T1000 (cell line): ENCODE measurements at regions not wholly inside any gene's neighbourhood (a gene's known extent, or its start where the extent isn't known, plus 50 kb on each side); places are given as distances from the start of the nearest gene placed in this dataset.
"Not testable (repeated sequence)": the region's sequence is repeated elsewhere in the genome, so short reads cannot be mapped to it uniquely, and the experiment has no call there.

Experiments used
- DNase-seq: peaks from one replicate; lab custom pipeline; 2025; ENCODE audit warnings: mixed read lengths; lab: John Stamatoyannopoulos, UW

GRCh38 chr2:182548031-182548950 lies 121.5 kb upstream of the PDE1A start:
- DNase-seq: no peak

- DNase-seq: no peak
Observed at GRCh38 chr2:182550234-182550633, 123.4 kb upstream of the PDE1A start.

GRCh38 chr2:182552232-182552631 lies 125.4 kb upstream of the PDE1A start:
- not testable (repeated sequence) for DNase-seq

- not testable (repeated sequence) for DNase-seq
Observed at GRCh38 chr2:182552785-182553184, 125.9 kb upstream of the PDE1A start.

- DNase-seq: no peak
Observed at GRCh38 chr2:182553483-182553882, 126.6 kb upstream of the PDE1A start.

- DNase-seq: no peak
Observed at GRCh38 chr2:182554950-182555349, 128.1 kb upstream of the PDE1A start.

GRCh38 chr2:182558564-182558963 lies 131.7 kb upstream of the PDE1A start:
- DNase-seq: no peak

GRCh38 chr2:182559623-182560022 lies 132.8 kb upstream of the PDE1A start:
- DNase-seq: no peak

- no peak for DNase-seq
Observed at GRCh38 chr2:182565911-182566567, 139.2 kb upstream of the PDE1A start.

GRCh38 chr2:182573553-182573952 lies 142.5 kb upstream of the DNAJC10 start:
- DNase-seq: no peak

- DNase-seq: no peak
Observed at GRCh38 chr2:182577816-182578215, 138.2 kb upstream of the DNAJC10 start.

- no peak for DNase-seq
Observed at GRCh38 chr2:182581196-182581935, 134.7 kb upstream of the DNAJC10 start.

GRCh38 chr2:182584462-182584861 lies 131.6 kb upstream of the DNAJC10 start:
- no peak for DNase-seq

GRCh38 chr2:182585001-182585400 lies 131.1 kb upstream of the DNAJC10 start:
- no peak for DNase-seq

- DNase-seq: no peak
Observed at GRCh38 chr2:182585430-182585829, 130.6 kb upstream of the DNAJC10 start.

- no peak for DNase-seq
Observed at GRCh38 chr2:182586426-182586825, 129.6 kb upstream of the DNAJC10 start.

GRCh38 chr2:182587831-182588230 lies 128.2 kb upstream of the DNAJC10 start:
- DNase-seq: no peak

- DNase-seq: no peak
Observed at GRCh38 chr2:182589121-182589520, 126.9 kb upstream of the DNAJC10 start.

GRCh38 chr2:182591774-182592173 lies 124.3 kb upstream of the DNAJC10 start:
- no peak for DNase-seq

- no peak for DNase-seq
Observed at GRCh38 chr2:182592691-182593393, 123.2 kb upstream of the DNAJC10 start.

- peak; percentile 2 for DNase-seq
Observed at GRCh38 chr2:182593394-182593975, 122.6 kb upstream of the DNAJC10 start.

GRCh38 chr2:182594286-182594685 lies 121.8 kb upstream of the DNAJC10 start:
- DNase-seq: no peak
